Transverse colon (tissue), 4 donors: ENCODE measurements at regions not wholly inside any gene's neighbourhood (a gene's known extent, or its start where the extent isn't known, plus 50 kb on each side); places are given as distances from the start of the nearest gene placed in this dataset.

Source experiments
- CTCF ChIP-seq, 5 experiments: fragments of 200-600 bp in 3 of 5; fragments of 450-650 bp in 2 of 5; sonication (generic) in 3 of 5; IDR thresholded peaks; 1 replicate in 2 of 5; 2 replicates in 3 of 5; pipeline ENCODE4 v1.5.1; 2016 to 2017; ENCODE audit warnings: antibody characterized with exemption in 5 of 5, inconsistent platforms in 3 of 5, mild to moderate bottlenecking in 2 of 5, moderate library complexity in 1 of 5
- POLR2AphosphoS5 ChIP-seq, 3 donors: sonication (generic); formaldehyde crosslinking; IDR thresholded peaks; one replicate each; pipeline ENCODE4 v1.6.1; 2016; ENCODE audit warnings: antibody characterized with exemption in 3 of 3

- TF ChIP-seq CTCF (IDR thresholded peaks at IDR 0.05) (no peak), POLR2AphosphoS5 (IDR thresholded peaks at IDR 0.05) (no peak)
These were observed 136.1 kb upstream of the SULF2 start for GRCh38 chr20:47921408-47921807.
